GM12878 (cell line): ENCODE measurements at regions not wholly inside any gene's neighbourhood (a gene's known extent, or its start where the extent isn't known, plus 50 kb on each side); places are given as distances from the start of the nearest gene placed in this dataset.

Experiments
- ATAC-seq: fragments of 200-7000 bp; cut with Tn5 transposase; 3 replicates; pipeline ENCODE4 v1.9.1; 2020; ENCODE audit warnings: mild to moderate bottlenecking, moderate library complexity
- BruUV-seq: library from RNA; stranded (reverse); fragments of 400-500 nt; replicated peaks from 2 replicates; lab custom pipeline; 2021; lab: Mats Ljungman, UMichigan
- CTCF ChIA-PET: fragments of 300-600 bp; sonication (Branson Sonifier 250); formaldehyde crosslinking; extraction: SDS; loops from one replicate; lab custom pipeline; 2021; ENCODE audit warnings: inconsistent platforms; lab: Yijun Ruan, JAX
- POLR2A ChIA-PET: fragments of 350-600 bp; formaldehyde crosslinking; extraction: SDS; loops from one replicate; lab custom pipeline; 2021; ENCODE audit warnings: inconsistent platforms; lab: Charles Lee
- RAD21 ChIA-PET: fragments of 300-600 bp; sonication (Branson Sonifier 250); formaldehyde crosslinking; loops from one replicate; lab custom pipeline; 2023; ENCODE audit warnings: antibody characterized with exemption; ENCODE audit not compliant: unreplicated experiment; lab: Charles Lee
- SMC1A ChIA-PET: fragments of 300-600 bp; sonication (Branson Sonifier 250); formaldehyde crosslinking; loops from one replicate; lab custom pipeline; 2023; ENCODE audit not compliant: unreplicated experiment, uncharacterized antibody; lab: Charles Lee
- DNase-seq: peaks from one replicate; pipeline ENCODE4 v3.0.0-alpha.2; 2011; ENCODE audit warnings: low read depth, low spot score
- FAIRE-seq: peaks from 3 replicates; lab custom pipeline; 2011; peaks lifted over from hg19 to GRCh38; lab: Jason Lieb, UNC
- H2AFZ ChIP-seq: 2 replicates; pipeline ENCODE4 v1.6.0; 2011; ENCODE audit warnings: low read depth, low read length, control low read depth; ENCODE audit not compliant: control insufficient read depth
- H3K27ac ChIP-seq: 2 replicates; pipeline ENCODE4 v1.5.1; 2011; ENCODE audit warnings: control low read depth; ENCODE audit not compliant: control insufficient read depth, insufficient read depth
- H3K27me3 ChIP-seq, 2 experiments: replicated peaks in 1 of 2; 2 replicates each; pipeline versions ENCODE4 v1.6.0 to v1.6.1; 2011; ENCODE audit warnings: low read length in 1 of 2; ENCODE audit not compliant: control insufficient read depth in 2 of 2, insufficient read depth in 2 of 2
- H3K36me3 ChIP-seq, 2 experiments: 2 replicates each; pipeline ENCODE4 v1.5.1; 2011; ENCODE audit warnings: low read length in 1 of 2; ENCODE audit not compliant: control insufficient read depth in 2 of 2, insufficient read depth in 2 of 2
- H3K4me1 ChIP-seq: 2 replicates; pipeline ENCODE4 v1.6.1; 2011; ENCODE audit warnings: mild to moderate bottlenecking, low read length, moderate library complexity, mixed read lengths; ENCODE audit not compliant: control insufficient read depth, insufficient read depth
- H3K4me2 ChIP-seq: 2 replicates; pipeline ENCODE4 v1.6.0; 2011; ENCODE audit warnings: control low read depth; ENCODE audit not compliant: control insufficient read depth, insufficient read depth
- H3K4me3 ChIP-seq: fragments of 200-600 bp; sonication (generic); 2 replicates; pipeline ENCODE4 v1.5.1; 2016
- H3K79me2 ChIP-seq: 2 replicates; pipeline ENCODE4 v1.6.0; 2011; ENCODE audit warnings: low read length; ENCODE audit not compliant: control insufficient read depth, insufficient read depth
- H3K9ac ChIP-seq: 2 replicates; pipeline ENCODE4 v1.8.0; 2011; ENCODE audit warnings: low read length, control low read depth, mixed read lengths; ENCODE audit not compliant: control insufficient read depth, insufficient read depth
- H3K9me3 ChIP-seq: replicated peaks from 3 replicates; pipeline ENCODE4 v1.5.1; 2011; ENCODE audit warnings: mild to moderate bottlenecking, low read length; ENCODE audit not compliant: control insufficient read depth, insufficient read depth
- H4K20me1 ChIP-seq: 2 replicates; pipeline ENCODE4 v1.6.0; 2011; ENCODE audit not compliant: control insufficient read depth, insufficient read depth
- MTA2 ChIP-seq: fragments of 450-650 bp; IDR thresholded peaks from 2 replicates; pipeline ENCODE4 v1.6.1; 2016; ENCODE audit warnings: low read depth, mild to moderate bottlenecking, moderate library complexity
- in situ Hi-C: fragments of 300-500 bp; cut with MboI; formaldehyde crosslinking; loops from 9 replicates; pipeline ENCODE4 v1.14.3; 2018; ENCODE audit warnings: mixed read lengths
- intact Hi-C: fragments of 100-400 bp; cut with micrococcal nuclease; formaldehyde crosslinking; loops from one replicate; pipeline ENCODE4 v1.14.2; 2022; ENCODE audit not compliant: unreplicated experiment
- TF ChIP-seq, protein P1 (sequence below): IDR thresholded peaks from 2 replicates; pipeline ENCODE4 v1.6.1; 2012; ENCODE audit warnings: mild to moderate bottlenecking, low read depth, low read length
- TF ChIP-seq, protein P2 (sequence below): fragments of 450-650 bp; IDR thresholded peaks from 2 replicates; pipeline ENCODE4 v1.6.1; 2018; ENCODE audit warnings: mild to moderate bottlenecking, low read depth, moderate library complexity; ENCODE audit not compliant: partially characterized antibody

DNA sequence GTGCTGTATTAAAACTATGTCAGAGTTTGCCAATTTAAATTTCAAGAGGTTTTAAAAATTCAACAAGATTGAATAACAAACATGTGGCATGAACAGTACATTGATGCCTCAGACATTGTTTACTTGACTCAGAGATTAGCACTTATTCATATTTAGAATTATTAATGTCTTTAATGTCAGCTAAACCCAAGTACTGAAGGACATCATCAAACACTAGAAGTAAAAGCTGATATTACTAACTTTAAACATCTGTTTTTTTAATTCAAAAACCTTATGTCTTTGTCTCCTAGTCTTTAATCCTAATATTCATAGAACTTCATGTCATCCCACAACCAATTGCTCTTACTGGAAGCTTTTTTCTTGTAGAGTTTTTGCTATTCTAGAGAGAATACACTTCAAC is 406.2 kb upstream of the PCDH7 start:
- CTCF ChIA-PET, result no interaction called here

More for the DNA sequence above, 406.2 kb upstream of the PCDH7 start:
- SMC1A ChIA-PET, result no interaction called here
- POLR2A ChIA-PET, result no interaction called here
- H3K4me2 ChIP-seq, result no peak overlapping the region
- H2AFZ ChIP-seq, result no peak overlapping the region
- H3K9ac ChIP-seq, result no peak overlapping the region
- H3K36me3 ChIP-seq, result no peaks in the 10 kb centered on the region
- no peak for FAIRE-seq
- no peak overlapping the region for H3K27ac ChIP-seq
- intact Hi-C loops (no loop called here), in situ Hi-C loops (no loop called here)
- TF ChIP-seq, protein P1, sequence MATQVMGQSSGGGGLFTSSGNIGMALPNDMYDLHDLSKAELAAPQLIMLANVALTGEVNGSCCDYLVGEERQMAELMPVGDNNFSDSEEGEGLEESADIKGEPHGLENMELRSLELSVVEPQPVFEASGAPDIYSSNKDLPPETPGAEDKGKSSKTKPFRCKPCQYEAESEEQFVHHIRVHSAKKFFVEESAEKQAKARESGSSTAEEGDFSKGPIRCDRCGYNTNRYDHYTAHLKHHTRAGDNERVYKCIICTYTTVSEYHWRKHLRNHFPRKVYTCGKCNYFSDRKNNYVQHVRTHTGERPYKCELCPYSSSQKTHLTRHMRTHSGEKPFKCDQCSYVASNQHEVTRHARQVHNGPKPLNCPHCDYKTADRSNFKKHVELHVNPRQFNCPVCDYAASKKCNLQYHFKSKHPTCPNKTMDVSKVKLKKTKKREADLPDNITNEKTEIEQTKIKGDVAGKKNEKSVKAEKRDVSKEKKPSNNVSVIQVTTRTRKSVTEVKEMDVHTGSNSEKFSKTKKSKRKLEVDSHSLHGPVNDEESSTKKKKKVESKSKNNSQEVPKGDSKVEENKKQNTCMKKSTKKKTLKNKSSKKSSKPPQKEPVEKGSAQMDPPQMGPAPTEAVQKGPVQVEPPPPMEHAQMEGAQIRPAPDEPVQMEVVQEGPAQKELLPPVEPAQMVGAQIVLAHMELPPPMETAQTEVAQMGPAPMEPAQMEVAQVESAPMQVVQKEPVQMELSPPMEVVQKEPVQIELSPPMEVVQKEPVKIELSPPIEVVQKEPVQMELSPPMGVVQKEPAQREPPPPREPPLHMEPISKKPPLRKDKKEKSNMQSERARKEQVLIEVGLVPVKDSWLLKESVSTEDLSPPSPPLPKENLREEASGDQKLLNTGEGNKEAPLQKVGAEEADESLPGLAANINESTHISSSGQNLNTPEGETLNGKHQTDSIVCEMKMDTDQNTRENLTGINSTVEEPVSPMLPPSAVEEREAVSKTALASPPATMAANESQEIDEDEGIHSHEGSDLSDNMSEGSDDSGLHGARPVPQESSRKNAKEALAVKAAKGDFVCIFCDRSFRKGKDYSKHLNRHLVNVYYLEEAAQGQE, result no peak
- TF ChIP-seq MTA2, result no peak
- TF ChIP-seq, protein P2, sequence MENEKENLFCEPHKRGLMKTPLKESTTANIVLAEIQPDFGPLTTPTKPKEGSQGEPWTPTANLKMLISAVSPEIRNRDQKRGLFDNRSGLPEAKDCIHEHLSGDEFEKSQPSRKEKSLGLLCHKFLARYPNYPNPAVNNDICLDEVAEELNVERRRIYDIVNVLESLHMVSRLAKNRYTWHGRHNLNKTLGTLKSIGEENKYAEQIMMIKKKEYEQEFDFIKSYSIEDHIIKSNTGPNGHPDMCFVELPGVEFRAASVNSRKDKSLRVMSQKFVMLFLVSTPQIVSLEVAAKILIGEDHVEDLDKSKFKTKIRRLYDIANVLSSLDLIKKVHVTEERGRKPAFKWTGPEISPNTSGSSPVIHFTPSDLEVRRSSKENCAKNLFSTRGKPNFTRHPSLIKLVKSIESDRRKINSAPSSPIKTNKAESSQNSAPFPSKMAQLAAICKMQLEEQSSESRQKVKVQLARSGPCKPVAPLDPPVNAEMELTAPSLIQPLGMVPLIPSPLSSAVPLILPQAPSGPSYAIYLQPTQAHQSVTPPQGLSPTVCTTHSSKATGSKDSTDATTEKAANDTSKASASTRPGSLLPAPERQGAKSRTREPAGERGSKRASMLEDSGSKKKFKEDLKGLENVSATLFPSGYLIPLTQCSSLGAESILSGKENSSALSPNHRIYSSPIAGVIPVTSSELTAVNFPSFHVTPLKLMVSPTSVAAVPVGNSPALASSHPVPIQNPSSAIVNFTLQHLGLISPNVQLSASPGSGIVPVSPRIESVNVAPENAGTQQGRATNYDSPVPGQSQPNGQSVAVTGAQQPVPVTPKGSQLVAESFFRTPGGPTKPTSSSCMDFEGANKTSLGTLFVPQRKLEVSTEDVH, result no peak
- no peaks in the 10 kb centered on the region for H4K20me1 ChIP-seq
- no peaks in the 10 kb centered on the region for H3K9me3 ChIP-seq
- no peak for ATAC-seq
- no peaks in the 10 kb centered on the region for H3K4me1 ChIP-seq
- H3K27me3 ChIP-seq, result no peaks in the 10 kb centered on the region
- H3K4me3 ChIP-seq, result no peak overlapping the region
- H3K79me2 ChIP-seq, result no peaks in the 10 kb centered on the region
- DNase-seq, result no peak
- RAD21 ChIA-PET, result no interaction called here
- no TSS peak for BruUV-seq
